GM23248 (cell line): ENCODE measurements at regions not wholly inside any gene's neighbourhood (a gene's known extent, or its start where the extent isn't known, plus 50 kb on each side); places are given as distances from the start of the nearest gene placed in this dataset.

ENCODE experiments used
- EZH2 ChIP-seq: fragments of 200-600 bp; sonication (generic); IDR thresholded peaks from 2 replicates; pipeline ENCODE4 v1.6.1; 2018; ENCODE audit warnings: antibody characterized with exemption, mild to moderate bottlenecking; ENCODE audit not compliant: insufficient read depth, poor library complexity, severe bottlenecking
- EZH2phosphoT487 ChIP-seq: fragments of 200-600 bp; sonication (generic); IDR thresholded peaks from 2 replicates; pipeline ENCODE4 v1.6.1; 2018; ENCODE audit warnings: antibody characterized with exemption, moderate library complexity, mild to moderate bottlenecking, low read depth; ENCODE audit not compliant: insufficient read depth

DNA sequence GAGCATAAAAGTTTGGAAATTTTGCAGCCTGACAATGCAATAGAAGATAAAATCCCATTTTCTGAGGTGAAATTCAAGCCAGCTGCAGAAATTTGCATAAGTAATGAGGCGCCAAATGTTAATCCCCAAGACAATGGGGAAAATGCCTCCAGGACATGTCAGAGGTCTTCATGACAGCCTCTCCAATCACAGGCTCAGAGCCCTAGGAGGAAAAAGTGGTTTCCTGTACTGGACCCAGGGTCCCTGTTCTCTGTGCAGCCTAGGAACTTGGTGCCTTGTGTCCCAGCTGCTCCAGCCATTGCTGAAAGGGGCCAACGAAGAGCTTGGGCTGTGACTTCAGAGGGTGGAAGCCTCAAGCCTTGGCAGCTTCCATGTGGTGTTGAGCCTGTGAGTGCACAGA, 1218.1 kb downstream of the GALC start:
- TF ChIP-seq EZH2phosphoT487, result no peak
- TF ChIP-seq EZH2, result no peak
